Upper lobe of left lung (tissue), 6 donors: ENCODE measurements at regions not wholly inside any gene's neighbourhood (a gene's known extent, or its start where the extent isn't known, plus 50 kb on each side); places are given as distances from the start of the nearest gene placed in this dataset.

Experiments used
- ATAC-seq, 2 donors: fragments of 200-7000 bp; cut with Tn5 transposase; one replicate each; pipeline ENCODE4 v1.9.1; 2022; ENCODE audit warnings: mild to moderate bottlenecking in 2 of 2, moderate library complexity in 2 of 2; ENCODE audit not compliant: low FRiP score in 2 of 2
- DNase-seq, 2 donors: peaks; one replicate each; pipeline ENCODE4 v3.0.0-alpha.2; 2019 to 2020
- H3K27ac ChIP-seq, 4 donors: fragments of 200-600 bp; sonication (generic); one replicate each; pipeline ENCODE4 v1.5.1; 2016 to 2019
- H3K27me3 ChIP-seq, 4 donors: fragments of 200-600 bp; sonication (generic); one replicate each; pipeline ENCODE4 v1.5.1; 2017 to 2019
- H3K36me3 ChIP-seq, 4 donors: fragments of 200-600 bp; sonication (generic); one replicate each; pipeline ENCODE4 v1.5.1; 2016 to 2019
- H3K4me1 ChIP-seq, 4 donors: fragments of 200-600 bp; sonication (generic); one replicate each; pipeline ENCODE4 v1.5.1; 2018 to 2019
- H3K4me3 ChIP-seq, 4 donors: fragments of 200-600 bp; sonication (generic); one replicate each; pipeline ENCODE4 v1.5.1; 2017 to 2019; ENCODE audit warnings: mild to moderate bottlenecking in 2 of 4, moderate library complexity in 1 of 4
- H3K9me3 ChIP-seq, 4 donors: fragments of 200-600 bp; sonication (generic); one replicate each; pipeline ENCODE4 v1.5.1; 2018 to 2019
- CTCF ChIP-seq, 6 experiments: fragments of 450-650 bp in 4 of 6; fragments of 200-600 bp in 2 of 6; sonication (generic) in 2 of 6; IDR thresholded peaks; one replicate each; pipeline ENCODE4 v1.5.1; 2016 to 2019; ENCODE audit warnings: antibody characterized with exemption in 6 of 6
- EP300 ChIP-seq, 4 donors: sonication (generic); formaldehyde crosslinking; IDR thresholded peaks; one replicate each; pipeline ENCODE4 v1.5.1; 2017; ENCODE audit warnings: antibody characterized with exemption in 4 of 4, control low read depth in 2 of 4
- POLR2A ChIP-seq, 4 donors: fragments of 450-650 bp; IDR thresholded peaks; one replicate each; pipeline ENCODE4 v1.5.1; 2016 to 2017; ENCODE audit warnings: antibody characterized with exemption in 4 of 4, mild to moderate bottlenecking in 2 of 4
- POLR2AphosphoS5 ChIP-seq, 2 donors: sonication (generic); formaldehyde crosslinking; IDR thresholded peaks; one replicate each; pipeline ENCODE4 v1.5.1; 2017; ENCODE audit warnings: antibody characterized with exemption in 2 of 2
- WGBS, 2 donors: methylation state at CpG; one replicate each; pipeline ENCODE4 v1.1.5; 2017 to 2018; 5-methylcytosine and 5-hydroxymethylcytosine counted together
- donor health status: DM: no; HTN: no; CAD: no; lungs with moderate emphysema.
- donor health status: DM: no; HTN: yes; CAD: no; lungs with severe emphysema.

- Histone ChIP-seq H3K36me3 (no peaks in the 10 kb centered on the region), H3K9me3 (no peaks in the 10 kb centered on the region), H3K27me3 (no peaks in the 10 kb centered on the region), H3K4me1 (no peaks in the 10 kb centered on the region), H3K4me3 (no peak overlapping the region), H3K27ac (no peak overlapping the region)
- no peak for TF ChIP-seq POLR2A (IDR thresholded peaks at IDR 0.05)
- no peak for TF ChIP-seq POLR2AphosphoS5 (IDR thresholded peaks at IDR 0.05)
- TF ChIP-seq EP300 (IDR thresholded peaks at IDR 0.05), result no peak
- TF ChIP-seq CTCF (IDR thresholded peaks at IDR 0.05), result no peak
- DNase-seq, result no peak
- ATAC-seq, result no peak
- WGBS, 2 donors, result 82 to 84% methylated on average over 2 of the region's 2 CpGs
Observed at GRCh38 chr18:44473394-44474066, 207.2 kb upstream of the SETBP1 start.

GRCh38 chr18:44474067-44474411 is 206.6 kb upstream of the SETBP1 start:
- TF ChIP-seq EP300 (IDR thresholded peaks at IDR 0.05) (no peak), POLR2AphosphoS5 (IDR thresholded peaks at IDR 0.05) (no peak), POLR2A (IDR thresholded peaks at IDR 0.05) (no peak), CTCF (IDR thresholded peaks at IDR 0.05) (no peak)
- Histone ChIP-seq H3K27ac (no peak overlapping the region), H3K9me3 (peaks cover 0 to 2% (median 0%) of the 10 kb centered on the region in 4 donors), H3K27me3 (no peaks in the 10 kb centered on the region), H3K36me3 (no peaks in the 10 kb centered on the region), H3K4me1 (no peaks in the 10 kb centered on the region), H3K4me3 (no peak overlapping the region)
- WGBS, 2 donors, result 52 to 73% methylated on average over 3 of the region's 3 CpGs
- ATAC-seq (no peak), DNase-seq (no peak)

- H3K4me3 ChIP-seq, result no peak overlapping the region
Observed at GRCh38 chr18:44474591-44474990, 206.1 kb upstream of the SETBP1 start.

GRCh38 chr18:44482761-44483160 is 197.9 kb upstream of the SETBP1 start:
- no peak for DNase-seq
- no peak for ATAC-seq
- WGBS, 2 donors, result 67 to 79% methylated on average over 4 of the region's 4 CpGs
- no peak overlapping the region for H3K4me3 ChIP-seq
- peaks cover 0 to 10% (median 3%) of the 10 kb centered on the region in 4 donors for H3K9me3 ChIP-seq
- TF ChIP-seq EP300 (IDR thresholded peaks at IDR 0.05) (no peak), POLR2AphosphoS5 (IDR thresholded peaks at IDR 0.05) (no peak), POLR2A (IDR thresholded peaks at IDR 0.05) (no peak), CTCF (IDR thresholded peaks at IDR 0.05) (no peak)
- no peak overlapping the region for H3K27ac ChIP-seq
- H3K36me3 ChIP-seq, result no peaks in the 10 kb centered on the region
- no peaks in the 10 kb centered on the region for H3K4me1 ChIP-seq
- H3K27me3 ChIP-seq, result no peaks in the 10 kb centered on the region

More at GRCh38 chr18:44474591-44474990, 206.1 kb upstream of the SETBP1 start:
- ATAC-seq (no peak), DNase-seq (no peak)
- no peak overlapping the region for H3K27ac ChIP-seq
- no peaks in the 10 kb centered on the region for H3K27me3 ChIP-seq
- H3K4me1 ChIP-seq, result no peaks in the 10 kb centered on the region
- no peaks in the 10 kb centered on the region for H3K36me3 ChIP-seq
- H3K9me3 ChIP-seq, result peaks cover 0 to 8% (median 2%) of the 10 kb centered on the region in 4 donors
- TF ChIP-seq POLR2A (IDR thresholded peaks at IDR 0.05), result no peak
- no peak for TF ChIP-seq EP300 (IDR thresholded peaks at IDR 0.05)
- TF ChIP-seq CTCF (IDR thresholded peaks at IDR 0.05), result no peak
- TF ChIP-seq POLR2AphosphoS5 (IDR thresholded peaks at IDR 0.05), result no peak

DNA sequence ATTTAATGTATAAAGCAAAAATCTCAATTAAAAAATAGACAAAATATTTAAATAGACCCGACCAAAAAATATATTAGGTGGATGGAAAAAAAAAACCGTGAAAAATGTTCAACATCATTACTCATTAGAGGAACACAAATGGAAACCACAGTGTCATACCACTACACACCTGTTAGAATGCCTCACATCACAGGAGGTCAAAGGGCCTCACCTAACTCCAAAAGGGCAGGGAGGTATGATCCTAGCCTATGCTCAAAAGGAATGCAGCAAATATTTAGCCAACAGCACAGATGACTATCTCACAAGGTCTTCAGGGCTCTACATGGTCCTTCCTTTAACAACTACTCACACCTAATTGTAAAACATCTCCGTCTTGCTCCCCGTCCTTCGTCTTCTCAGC is 185.5 kb upstream of the SETBP1 start:
- H3K27ac ChIP-seq, result no peak overlapping the region

More for the DNA sequence above, 185.5 kb upstream of the SETBP1 start:
- Histone ChIP-seq H3K9me3 (no peaks in the 10 kb centered on the region), H3K4me1 (no peaks in the 10 kb centered on the region), H3K27me3 (no peaks in the 10 kb centered on the region), H3K36me3 (no peaks in the 10 kb centered on the region), H3K4me3 (no peak overlapping the region)
- WGBS, 2 donors, result 93 to 97% methylated on average over 5 of the region's 5 CpGs
- DNase-seq, result no peak
- no peak for ATAC-seq
- no peak for TF ChIP-seq CTCF (IDR thresholded peaks at IDR 0.05)
- no peak for TF ChIP-seq POLR2AphosphoS5 (IDR thresholded peaks at IDR 0.05)
- TF ChIP-seq EP300 (IDR thresholded peaks at IDR 0.05), result no peak
- TF ChIP-seq POLR2A (IDR thresholded peaks at IDR 0.05), result no peak
